CD4-positive, alpha-beta T cell treated with Interleukin-4 for 1 hour (primary cell): ENCODE measurements at regions not wholly inside any gene's neighbourhood (a gene's known extent, or its start where the extent isn't known, plus 50 kb on each side); places are given as distances from the start of the nearest gene placed in this dataset.
"Not testable (repeated sequence)": the region's sequence is repeated elsewhere in the genome, so short reads cannot be mapped to it uniquely, and the experiment has no call there.

Source experiments
- DNase-seq, 2 donors: peaks; one replicate each; pipeline ENCODE4 v3.0.0-alpha.2; 2020 to 2022

DNA sequence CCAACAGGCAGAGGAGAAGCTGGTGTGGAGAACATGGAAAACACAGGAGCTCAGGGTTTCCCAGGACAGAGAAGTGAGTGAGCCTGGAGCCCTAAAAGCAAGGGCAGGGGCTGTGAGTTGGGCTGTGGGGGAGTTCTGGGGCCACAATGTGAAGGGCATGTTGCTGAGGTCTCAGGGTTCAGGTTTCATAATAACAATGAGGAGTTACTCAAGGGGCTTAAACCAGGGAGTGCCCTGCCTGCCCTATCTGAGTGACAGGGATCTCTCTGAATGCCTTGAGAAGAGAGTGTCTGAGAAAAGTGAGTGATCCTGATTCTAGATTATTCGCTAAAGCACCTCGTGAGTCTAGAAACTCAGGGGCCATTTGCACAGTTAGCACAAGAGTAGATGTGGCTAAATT is 129.6 kb downstream of the VPREB1 start:
- DNase-seq: no peak

DNA sequence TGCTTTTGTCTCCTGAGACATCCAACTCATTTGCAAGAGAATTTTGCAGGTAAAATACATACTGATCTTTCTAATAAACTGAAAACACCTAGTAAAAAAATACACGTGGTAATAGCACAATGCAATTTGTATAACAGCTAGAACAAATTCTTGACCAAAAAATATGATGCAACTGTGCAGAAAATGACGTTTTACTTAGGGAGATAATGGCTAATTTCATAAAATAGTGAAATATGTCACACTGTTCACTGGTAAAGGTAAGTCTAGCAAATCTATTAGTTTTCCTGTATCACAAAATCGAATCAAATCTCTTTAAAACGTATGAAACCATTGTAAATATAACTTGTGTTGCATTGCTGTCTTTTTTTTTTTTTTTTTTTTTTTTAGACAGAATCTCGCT is 130.0 kb downstream of the VPREB1 start:
- DNase-seq: no peak

DNA sequence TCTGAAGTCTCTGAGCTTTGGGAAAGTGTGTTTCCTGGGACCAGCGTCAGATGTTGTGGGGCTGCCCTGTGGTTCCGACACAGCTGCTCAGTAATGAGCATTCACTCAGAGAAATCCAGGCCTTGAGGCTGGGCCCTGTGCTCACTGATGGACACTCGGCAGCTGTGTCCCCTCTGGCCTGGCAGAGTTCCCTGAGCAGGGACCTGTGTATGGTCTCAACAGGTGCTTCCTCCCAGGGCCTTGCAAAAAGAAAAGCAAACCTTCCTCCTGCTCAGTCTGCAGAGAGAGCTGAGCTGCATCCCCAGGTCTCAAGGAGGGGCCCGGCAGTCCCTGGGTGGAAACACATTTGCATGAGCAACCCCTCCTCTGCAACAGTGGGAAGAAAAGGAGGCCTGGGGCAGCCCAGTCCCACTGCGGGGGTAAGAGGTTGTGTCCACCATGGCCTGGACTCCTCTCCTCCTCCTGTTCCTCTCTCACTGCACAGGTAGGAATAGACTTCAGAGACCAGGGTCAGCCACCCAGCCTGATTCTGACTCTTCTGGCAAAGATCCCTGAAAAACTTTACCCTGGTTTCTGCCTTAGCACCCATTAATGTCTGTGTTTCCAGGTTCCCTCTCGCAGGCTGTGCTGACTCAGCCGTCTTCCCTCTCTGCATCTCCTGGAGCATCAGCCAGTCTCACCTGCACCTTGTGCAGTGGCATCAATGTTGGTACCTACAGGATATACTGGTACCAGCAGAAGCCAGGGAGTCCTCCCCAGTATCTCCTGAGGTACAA is 131.2 kb downstream of the VPREB1 start:
- no peak for DNase-seq

DNA sequence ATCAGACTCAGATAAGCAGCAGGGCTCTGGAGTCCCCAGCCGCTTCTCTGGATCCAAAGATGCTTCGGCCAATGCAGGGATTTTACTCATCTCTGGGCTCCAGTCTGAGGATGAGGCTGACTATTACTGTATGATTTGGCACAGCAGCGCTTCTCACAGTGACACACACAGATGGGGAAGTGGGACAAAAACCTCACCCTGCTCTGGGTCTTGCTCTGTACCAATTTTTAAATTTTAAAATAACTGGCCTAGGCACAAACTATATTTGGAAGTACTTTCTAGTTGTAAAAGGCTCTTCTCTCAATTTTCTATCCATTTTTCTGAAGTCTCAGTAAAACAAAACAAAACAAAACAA is 131.7 kb downstream of the VPREB1 start:
- DNase-seq: no peak

DNA sequence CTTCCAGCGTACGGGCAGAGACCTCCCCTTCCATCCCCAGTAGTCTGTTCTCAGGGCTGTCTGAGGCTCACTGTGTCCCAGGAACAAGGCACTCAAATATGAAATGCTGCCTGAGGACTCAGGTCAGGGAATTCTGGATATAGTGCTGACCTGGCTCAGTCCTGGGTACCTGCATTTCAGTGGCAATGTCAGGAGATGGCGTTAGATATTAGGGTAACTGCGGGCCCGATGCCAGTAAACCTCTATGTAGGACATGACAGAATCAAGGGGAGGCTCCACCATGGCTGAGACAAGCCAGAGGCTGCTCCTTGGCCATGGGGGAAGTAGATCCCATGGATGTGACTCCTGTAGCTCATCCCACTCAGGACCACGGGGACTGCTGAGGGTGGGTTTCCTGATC is 131.7 kb downstream of the ZNF280B start:
- not testable (repeated sequence) for DNase-seq

DNA sequence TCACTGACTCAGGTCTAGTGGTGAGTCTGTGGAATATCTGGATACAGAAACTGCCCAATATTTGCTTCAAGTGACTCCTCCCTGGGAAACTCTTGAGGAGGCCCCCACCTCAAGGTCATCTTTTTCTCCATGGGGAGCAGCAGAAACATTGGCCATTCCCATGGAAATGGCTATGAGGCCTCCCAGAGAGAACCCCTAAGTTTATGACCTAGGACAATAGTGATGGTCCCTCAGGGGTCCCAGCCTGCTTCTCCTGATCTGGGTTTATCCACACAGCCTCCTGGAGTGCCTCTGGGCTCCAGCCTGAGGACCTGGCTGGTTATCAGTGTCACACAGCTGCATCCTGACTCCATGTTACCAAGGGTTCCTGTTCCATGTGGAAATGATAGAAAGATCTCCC is 131.2 kb downstream of the ZNF280B start:
- no peak for DNase-seq

DNA sequence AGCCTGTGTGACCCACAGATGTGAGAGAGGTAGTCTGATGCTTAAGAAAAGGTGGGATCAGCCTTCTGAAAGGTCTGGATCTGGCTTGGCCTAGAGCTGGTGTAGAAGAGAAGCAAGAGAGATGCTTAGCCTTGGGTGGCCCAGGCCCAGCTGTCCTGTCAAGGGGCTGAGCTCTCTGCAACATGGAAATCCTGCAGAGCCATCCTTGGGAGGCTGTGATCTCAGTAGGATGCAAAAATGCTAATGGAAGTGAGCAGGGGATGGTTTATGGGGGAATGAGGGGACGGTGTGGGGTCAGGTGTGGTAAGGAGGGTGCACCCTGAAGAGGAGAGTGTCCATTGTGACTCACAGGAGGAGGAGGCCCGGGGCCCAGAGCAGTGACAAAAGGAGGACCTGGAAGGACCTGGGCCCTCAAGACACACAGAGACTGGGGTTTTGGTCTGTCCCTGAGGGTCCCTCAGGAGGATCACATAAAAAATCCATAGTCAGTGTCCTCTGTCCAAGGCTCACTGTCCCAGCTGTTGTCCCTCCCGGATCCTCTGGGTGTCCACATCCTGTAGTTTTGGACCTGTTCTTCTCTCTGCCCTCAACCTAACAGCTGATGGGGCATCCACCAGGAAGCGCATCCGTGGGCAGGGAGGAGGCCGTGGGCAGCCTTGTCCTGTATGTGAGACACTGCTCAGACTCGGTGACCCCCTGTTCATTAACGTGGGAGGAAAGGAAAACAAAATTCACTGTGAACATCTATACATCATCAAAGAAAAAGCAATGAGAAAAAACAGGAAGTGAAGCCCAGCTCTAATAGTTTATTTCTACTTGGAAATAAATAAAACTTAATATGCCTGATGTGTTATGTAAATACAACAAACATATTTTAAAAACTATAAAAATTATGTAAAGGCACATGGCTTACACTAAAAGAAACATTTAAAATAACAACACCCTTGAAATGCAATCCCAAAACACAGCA is 129.8 kb downstream of the ZNF280B start:
- DNase-seq: no peak

DNA sequence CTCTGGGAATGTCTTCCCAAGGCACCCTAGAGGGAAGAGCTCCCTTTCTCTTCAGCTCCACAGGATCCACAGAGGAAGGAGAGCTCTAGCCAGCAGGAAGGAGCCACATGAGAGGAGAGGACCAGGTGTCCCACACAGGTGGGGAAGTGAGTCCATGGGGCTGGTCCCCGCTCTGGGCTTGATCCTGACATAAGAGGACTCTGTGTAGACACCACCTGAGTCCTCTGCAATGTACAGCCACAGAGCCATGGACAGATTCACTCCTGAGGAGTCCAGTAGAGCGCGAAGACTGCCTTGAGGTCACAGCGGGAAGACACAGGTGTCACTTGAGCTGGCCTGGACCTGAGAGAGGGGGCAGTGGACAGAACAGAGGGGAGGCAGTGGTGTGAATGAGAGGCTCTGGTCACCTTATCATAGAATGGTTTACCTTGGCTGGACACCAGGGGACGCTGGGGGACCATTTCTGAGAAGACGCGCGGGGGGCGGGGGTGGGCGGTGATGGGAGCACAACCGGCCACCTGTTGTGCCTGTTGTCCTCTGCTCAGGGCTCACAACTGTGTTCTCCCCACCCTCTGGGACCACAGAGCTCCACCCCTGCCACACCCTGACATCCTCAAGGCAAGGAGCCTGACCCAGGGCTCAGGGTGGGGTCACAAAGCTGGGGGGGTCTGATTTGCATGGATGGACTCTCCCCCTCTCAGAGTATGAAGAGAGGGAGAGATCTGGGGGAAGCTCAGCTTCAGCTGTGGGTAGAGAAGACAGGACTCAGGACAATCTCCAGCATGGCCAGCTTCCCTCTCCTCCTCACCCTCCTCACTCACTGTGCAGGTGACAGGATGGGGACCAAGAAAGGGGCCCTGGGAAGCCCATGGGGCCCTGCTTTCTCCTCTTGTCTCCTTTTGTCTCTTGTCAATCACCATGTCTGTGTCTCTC is 128.2 kb downstream of the ZNF280B start:
- peak in 1 of 2 donors; percentile 62 for DNase-seq

DNA sequence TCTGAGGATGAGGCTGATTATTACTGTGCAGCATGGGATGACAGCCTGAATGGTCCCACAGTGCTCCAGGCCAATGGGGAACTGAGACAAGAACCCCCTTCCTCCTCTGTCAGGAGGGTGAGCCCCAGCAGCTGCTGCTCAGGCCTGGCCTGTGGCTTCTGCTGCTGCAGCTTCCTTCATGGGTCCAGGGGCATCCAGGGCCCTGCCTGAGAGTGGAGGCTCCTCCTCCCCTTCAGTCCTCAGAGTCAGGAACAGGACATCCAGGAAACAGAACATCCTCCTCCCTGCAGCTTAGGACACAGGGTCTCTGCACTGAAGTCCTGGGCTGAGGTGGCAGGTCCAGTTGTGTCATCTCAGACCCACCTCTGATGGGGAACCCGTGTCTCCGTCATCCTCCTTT is 127.2 kb downstream of the ZNF280B start:
- not testable (repeated sequence) for DNase-seq

DNA sequence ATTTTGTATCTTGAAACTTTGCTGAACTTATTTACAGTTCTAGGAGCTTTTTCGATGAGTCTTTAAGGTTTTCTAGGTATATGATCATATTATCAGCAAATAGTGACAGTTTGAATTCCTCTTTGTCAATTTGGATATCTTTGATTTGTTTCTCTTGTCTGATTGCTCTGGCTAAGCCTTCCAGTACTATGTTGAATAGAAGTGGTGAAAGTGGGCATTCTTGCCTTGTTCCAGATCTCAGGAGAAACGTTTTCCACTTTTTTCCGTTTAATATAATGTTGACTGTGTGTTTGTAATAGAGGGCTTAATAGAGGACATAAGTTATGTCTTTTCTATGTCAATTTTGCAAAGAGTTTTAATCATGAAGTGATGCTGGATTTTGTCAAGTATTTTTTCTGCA is 124.3 kb downstream of the ZNF280B start:
- DNase-seq: no peak

DNA sequence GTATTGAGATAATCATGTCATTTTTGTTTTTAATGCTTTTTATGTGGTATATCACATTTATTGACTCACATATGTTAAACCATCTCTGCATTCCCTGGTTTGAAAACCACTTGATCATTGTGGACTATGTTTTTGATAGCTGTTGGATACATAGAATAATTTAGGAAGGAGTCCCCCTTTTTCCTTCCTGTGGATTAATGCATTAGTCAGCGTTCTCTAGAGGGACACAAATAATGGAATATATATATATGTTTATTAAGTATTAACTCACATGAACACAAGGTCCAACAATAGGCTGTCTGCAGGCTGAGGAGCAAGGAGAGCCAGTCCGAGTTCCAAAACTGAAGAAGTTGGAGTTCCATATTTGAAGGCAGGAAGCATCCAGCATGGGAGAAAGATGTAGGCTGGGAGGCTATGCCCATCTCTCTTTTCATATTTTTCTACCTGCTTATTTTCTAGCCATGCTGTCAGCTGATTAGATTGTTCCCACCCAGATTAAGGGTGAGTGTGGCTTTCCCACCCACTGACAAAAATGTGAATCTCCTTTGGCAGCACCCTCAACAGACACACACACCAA is 123.8 kb downstream of the ZNF280B start:
- no peak for DNase-seq

DNA sequence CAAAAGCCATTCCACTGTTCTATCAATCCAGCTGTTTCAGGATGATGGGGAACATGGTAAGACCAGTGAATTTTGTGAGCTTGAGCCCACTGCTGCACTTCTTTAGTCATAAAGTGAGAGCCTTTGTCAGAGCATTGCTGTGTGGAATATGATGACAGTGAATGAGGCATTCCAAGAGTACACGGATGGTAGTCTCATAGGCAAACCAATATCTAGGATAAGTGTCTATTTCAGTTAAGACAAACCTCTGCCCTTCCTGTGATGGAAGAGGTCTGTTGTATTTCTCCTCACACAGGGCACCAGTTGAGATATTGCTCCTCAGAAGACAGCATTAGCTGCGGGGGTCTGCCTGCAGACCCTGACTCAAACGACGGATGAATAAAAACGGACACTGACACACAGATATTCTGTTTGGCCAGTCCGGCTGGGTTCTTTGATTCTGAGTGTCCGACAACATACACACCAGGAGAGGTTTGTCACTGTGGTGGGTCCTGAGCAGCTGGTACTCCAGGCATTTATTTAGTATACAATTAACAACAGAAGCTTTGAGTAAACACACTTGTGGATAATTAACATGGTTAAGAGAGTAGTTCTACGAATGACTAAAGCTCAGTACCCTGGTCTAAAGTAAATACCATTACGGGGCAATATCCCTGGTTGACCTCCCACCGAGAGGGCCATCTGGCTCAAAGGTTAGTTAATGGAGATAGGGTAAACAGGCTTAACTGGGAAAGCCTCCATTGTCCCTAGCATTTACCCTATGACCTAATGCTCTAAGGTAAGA is 121.7 kb downstream of the ZNF280B start:
- no peak for DNase-seq

DNA sequence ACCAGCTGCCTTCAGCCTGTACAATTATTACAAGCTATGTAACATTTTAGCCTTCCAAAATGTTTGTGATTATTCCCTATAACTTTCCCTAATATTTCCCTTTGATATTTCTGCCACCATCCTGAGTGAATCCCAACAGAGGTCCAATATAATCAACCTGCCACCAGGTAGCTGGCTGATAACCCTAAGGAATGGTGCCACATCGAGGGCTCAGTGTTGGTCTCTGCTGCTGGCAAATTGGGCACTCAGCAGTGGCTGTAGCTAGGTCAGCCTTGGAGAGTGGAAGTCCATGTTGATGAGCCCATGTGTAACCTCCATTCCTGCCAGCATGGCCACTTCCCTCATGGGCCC is 121.2 kb downstream of the ZNF280B start:
- DNase-seq: no peak

DNA sequence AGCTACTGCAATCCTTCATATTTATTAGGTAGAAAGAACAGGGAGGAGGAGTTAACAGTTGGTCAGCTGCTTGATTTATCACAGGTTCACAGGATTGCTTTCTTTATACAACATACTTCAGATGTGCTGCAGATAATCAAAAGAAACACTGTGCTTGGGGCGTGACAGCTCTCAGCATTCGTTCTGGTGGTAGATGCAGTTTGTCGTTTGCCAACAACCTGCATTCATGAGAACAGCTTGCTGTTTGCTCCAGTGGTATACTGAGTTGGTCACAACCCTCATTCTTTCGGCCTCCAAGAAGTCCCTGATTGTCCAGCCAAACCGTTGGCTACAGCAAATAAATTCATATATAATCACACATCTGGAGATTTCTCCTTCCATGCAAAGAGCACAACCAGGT is 120.5 kb downstream of the ZNF280B start:
- no peak for DNase-seq

DNA sequence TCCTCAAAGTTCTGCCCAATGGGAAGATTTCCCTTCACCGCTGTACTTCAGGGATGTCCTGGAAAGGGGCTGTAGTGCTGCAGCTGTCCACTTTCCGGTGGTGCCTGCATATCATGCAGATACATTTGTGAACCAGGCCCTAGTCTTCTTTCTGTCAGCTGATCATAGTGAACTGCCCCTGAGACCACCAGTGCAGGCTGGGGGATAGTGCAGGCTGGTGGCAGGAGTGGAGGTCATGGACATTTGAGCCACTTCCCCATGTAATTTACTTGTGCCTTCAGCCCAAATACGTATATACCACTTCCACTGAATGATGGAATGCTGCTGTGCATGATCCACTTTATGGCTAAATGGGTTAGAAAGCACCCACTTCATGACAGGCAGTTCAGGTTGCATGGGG is 120.0 kb downstream of the ZNF280B start:
- DNase-seq: no peak

DNA sequence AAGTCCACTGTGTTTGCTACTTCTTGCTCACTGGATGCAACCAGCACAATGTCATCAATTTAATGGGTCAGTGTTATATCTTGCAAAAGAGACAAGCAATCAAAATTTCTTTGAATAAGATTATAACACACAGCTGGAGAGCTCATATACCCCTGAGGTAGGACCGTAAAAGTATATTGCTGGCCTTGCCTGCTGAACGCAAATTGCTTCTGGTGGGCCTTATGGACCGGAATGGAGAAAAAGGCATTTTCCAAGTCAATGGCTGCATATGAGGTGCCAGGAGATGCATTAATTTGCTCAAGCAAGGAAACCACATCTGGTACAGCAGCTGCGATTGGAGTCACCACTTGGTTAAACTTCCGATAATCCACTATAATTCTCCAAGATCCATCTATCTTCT is 119.1 kb downstream of the ZNF280B start:
- no peak for DNase-seq

DNA sequence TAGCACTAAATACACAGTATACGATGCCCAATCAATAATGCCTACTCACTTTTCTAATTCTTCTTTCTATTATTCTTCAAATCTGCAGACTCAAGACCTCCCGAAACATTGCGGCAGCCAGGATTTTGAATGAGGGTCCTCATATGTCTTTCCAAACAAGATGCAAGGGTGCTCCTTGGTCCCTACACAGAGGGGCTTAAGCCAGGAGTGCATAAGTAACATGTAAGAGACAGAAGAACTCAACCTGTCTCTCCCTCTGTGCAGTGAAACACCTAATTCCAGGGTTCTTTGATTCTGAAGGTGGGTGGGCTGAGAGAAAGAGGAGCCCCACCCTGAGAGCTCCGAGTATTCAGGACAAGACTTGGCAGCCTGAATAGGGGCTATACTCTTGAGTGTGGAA is 117.6 kb downstream of the ZNF280B start:
- DNase-seq: no peak

DNA sequence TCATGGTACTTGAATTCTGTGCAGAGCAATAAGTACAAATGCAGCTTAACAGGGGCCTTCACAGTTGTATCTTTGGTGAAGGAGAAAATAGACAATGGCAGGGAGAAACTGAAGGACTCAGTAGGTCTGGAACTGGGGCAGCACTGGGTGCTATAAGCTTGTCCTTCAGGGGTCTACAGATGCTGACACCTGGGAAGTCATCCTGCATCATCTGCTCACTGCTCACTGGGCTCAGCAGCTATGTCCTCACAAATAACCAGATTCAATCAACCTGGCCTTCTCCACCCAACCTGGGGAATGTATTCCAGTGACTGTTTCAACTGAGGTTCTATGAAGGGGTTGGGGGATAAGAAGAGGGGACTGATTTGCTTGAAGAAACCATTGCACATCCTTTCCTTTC is 117.0 kb downstream of the ZNF280B start:
- no peak for DNase-seq

DNA sequence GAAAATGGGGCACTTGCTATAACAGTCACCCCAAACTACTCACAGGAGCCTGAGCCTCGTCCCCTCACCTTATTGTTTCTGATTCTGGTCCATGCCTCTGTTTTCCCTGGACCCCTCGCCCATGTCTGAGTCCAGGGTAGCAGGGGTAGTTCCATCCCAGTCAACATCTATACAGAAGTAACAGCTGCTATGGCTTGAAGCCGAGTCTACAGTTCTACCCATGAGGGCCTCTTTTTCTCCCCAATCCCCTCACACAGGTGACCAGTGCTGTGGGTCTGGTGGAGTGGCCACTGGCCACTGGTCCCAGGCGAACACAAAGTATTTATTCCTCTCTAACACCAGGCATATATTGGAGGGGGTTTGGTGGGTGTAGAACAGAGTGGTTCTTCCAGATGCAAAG is 116.4 kb downstream of the ZNF280B start:
- DNase-seq: no peak

DNA sequence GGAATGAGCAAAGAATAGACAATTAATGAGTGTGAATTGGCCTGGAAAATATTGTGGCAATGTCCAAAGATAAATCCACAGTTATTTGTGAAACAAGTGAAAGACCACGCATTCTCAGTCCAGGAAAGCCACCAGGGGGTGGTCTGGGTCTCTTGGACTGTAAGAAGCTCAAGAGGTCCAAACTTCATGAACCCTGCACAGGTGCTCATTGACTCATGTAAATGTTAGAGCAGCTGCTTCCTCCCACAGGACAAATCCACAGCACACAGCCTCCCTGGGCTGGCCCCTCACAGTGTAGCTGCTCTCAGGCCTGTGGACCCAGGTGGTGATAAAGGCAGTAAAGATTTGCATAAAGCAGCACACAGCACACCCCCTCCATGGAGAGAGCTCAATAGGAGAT is 114.0 kb downstream of the ZNF280B start:
- peak in 1 of 2 donors; percentile 54 for DNase-seq

DNA sequence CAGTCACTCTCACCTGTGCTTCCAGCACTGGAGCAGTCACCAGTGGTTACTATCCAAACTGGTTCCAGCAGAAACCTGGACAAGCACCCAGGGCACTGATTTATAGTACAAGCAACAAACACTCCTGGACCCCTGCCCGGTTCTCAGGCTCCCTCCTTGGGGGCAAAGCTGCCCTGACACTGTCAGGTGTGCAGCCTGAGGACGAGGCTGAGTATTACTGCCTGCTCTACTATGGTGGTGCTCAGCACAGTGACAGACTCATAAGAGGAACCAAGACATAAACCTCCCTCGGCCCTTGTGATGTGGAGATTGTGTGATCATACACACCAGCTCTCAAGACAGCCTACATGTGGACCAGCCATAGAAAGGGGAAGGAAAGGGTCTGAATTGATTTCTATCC is 113.3 kb downstream of the ZNF280B start:
- no peak for DNase-seq

DNA sequence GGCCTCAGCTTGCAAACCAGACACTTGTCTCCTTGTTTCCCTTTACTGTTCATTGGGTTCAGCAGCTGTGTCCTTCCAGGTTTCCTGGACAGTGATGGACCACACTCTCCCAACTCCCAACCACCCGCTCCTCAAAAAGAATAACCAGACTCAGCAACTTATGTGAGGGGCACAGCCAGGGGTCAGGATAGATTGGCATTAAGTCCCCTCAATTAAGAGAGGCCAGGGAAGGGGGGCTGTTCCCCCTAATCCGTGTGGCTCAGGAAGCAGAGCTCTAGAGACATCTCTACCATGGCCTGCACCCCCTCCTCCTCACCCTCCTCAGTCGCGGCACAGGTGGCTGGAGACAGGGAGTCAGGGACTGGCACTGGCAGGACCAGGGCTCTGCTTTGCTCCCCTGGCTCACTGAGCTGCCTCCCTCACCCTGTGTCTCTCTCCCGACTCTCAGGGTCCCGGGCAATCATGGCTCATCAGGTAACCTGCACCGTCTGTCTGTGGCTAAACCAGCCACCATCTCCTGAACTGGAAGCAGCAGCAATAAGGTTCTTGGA is 111.7 kb downstream of the ZNF280B start:
- no peak for DNase-seq
